ENCODE measurements at regions not wholly inside any gene's neighbourhood (a gene's known extent, or its start where the extent isn't known, plus 50 kb on each side); places are given as distances from the start of the nearest gene placed in this dataset.

DNA sequence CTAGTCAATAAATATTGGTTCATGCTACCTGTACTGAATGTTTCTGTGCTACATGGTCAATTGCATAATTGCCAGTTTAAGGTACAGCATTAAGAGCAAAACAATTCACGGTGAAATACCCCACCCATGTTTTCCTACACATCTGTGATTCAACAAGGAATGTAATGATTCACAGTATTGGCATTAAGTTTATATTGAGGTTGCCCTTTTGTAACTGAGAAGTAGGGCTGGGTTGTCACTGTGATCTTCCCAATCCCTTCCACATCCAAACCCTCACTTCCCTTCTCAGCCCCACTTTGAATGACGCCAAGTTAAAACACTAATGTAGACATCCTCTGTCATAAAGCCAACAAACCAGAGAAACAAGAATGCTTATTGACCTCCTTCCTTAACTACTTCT lies 112.0 kb upstream of the TJP1 start:
- H3K56ac ChIP-seq (replicated peaks; ENCODE audit: insufficient read length, low read depth, low read length) = no peak overlapping the region
- H3K9me3 ChIP-seq (ENCODE audit: insufficient read depth in 2 of 2, low read depth in 1 of 2, low read length in 1 of 2) = no peaks in the 10 kb centered on the region
- ChIA-PET POLR2A (ENCODE audit: partially characterized antibody) (no interaction called here), CTCF (ENCODE audit: partially characterized antibody) (interaction anchor here (0.9 to 3.4 kb wide), 2 partner anchors 9 kb away, joined by 5 to 25 read pairs; no protein-coding TSS in a partner anchor)
- no peak overlapping the region for H4K8ac ChIP-seq (ENCODE audit: extremely low read depth, insufficient read depth, low read length)
- no peak overlapping the region for H2BK5ac ChIP-seq (ENCODE audit: low read depth, low read length)
- WGBS, 2 experiments (ENCODE audit: extremely low coverage in 1 of 2, insufficient coverage in 1 of 2, insufficient read length in 1 of 2, insufficient replicate concordance in 2 of 2, low coverage in 1 of 2, low lambda C conversion rate in 2 of 2, missing lambda C conversion rate in 1 of 2) = 95% methylated on average over 2 of the region's 2 CpGs; no CpG with 5 or more reads in 1 of the 2 experiments
- H3K4me1 ChIP-seq (replicated peaks in 1 of 4; ENCODE audit: control insufficient read depth in 3 of 4, insufficient read depth in 4 of 4, low read length in 3 of 4) = no peaks in the 10 kb centered on the region
- H4K91ac ChIP-seq (replicated peaks; ENCODE audit: insufficient read length, low read length) = no peak overlapping the region
- peak overlapping the region in 1 of 4 experiments; percentile 8; a peak in 1 of 7 replicates for H3K9ac ChIP-seq (replicated peaks in 1 of 4; ENCODE audit: extremely low read depth in 1 of 4, low read depth in 3 of 4, low read length in 3 of 4)
- H3K4me2 ChIP-seq (ENCODE audit: insufficient read depth in 1 of 2, low read depth in 2 of 2, low read length in 2 of 2) = no peak overlapping the region
- H3K4ac ChIP-seq (replicated peaks; ENCODE audit: insufficient read length, low read depth, low read length) = no peak overlapping the region
- H3K79me2 ChIP-seq (ENCODE audit: control insufficient read depth in 1 of 2, insufficient read depth in 2 of 2, low read length in 2 of 2) = no peaks in the 10 kb centered on the region
- no peaks in the 10 kb centered on the region for H3K36me3 ChIP-seq (ENCODE audit: control insufficient read depth in 2 of 4, insufficient read depth in 4 of 4, low read length in 3 of 4)
- no peak overlapping the region for H2AFZ ChIP-seq (ENCODE audit: low read length)
- H2BK12ac ChIP-seq (ENCODE audit: low read depth, low read length) = no peak overlapping the region
- H2BK120ac ChIP-seq (replicated peaks; ENCODE audit: low read depth, low read length) = no peak overlapping the region
- H2AK5ac ChIP-seq (ENCODE audit: low read depth, low read length) = no peak overlapping the region
- no peak overlapping the region for H3K23ac ChIP-seq (ENCODE audit: insufficient read length)
- H2BK15ac ChIP-seq (ENCODE audit: low read length) = no peak overlapping the region
- H3K4me3 ChIP-seq (ENCODE audit: extremely low read depth in 1 of 4, insufficient read depth in 2 of 4, low read depth in 3 of 4, low read length in 4 of 4) = no peak overlapping the region
- H4K5ac ChIP-seq (ENCODE audit: insufficient read length, low read depth, low read length) = no peak overlapping the region
- no peaks in the 10 kb centered on the region for H3K79me1 ChIP-seq (ENCODE audit: low read depth, low read length)
- H2BK20ac ChIP-seq (ENCODE audit: low read length) = no peak overlapping the region
- no peak for DNase-seq (ENCODE audit: low read depth in 1 of 2, low spot score in 2 of 2)
- no peak overlapping the region for H3K27ac ChIP-seq (ENCODE audit: low read depth, low read length)
- H3K23me2 ChIP-seq (ENCODE audit: low read depth, low read length) = no peaks in the 10 kb centered on the region
- no peak overlapping the region for H3K18ac ChIP-seq (ENCODE audit: extremely low read depth, low read length)
- H3K14ac ChIP-seq (ENCODE audit: insufficient read length) = no peak overlapping the region
- H4K20me1 ChIP-seq (replicated peaks in 1 of 2; ENCODE audit: control insufficient read depth in 1 of 2, insufficient read depth in 2 of 2, low read length in 2 of 2) = no peaks in the 10 kb centered on the region
- FAIRE-seq = peak; percentile 60
- no peaks in the 10 kb centered on the region for H3K27me3 ChIP-seq (replicated peaks in 1 of 4; ENCODE audit: control insufficient read depth in 3 of 4, extremely low read depth in 1 of 4, insufficient read depth in 3 of 4, low read length in 3 of 4)
- no peak for TF ChIP-seq SP4 (IDR thresholded peaks at IDR 0.05; ENCODE audit: low read length)
